T-cell (primary cell): ENCODE measurements at regions not wholly inside any gene's neighbourhood (a gene's known extent, or its start where the extent isn't known, plus 50 kb on each side); places are given as distances from the start of the nearest gene placed in this dataset.

Experiments used
- ATAC-seq, 4 experiments: fragments of 200-7000 bp in 3 of 4; fragments of 150-1000 bp in 1 of 4; cut with Tn5 transposase; replicated peaks in 1 of 4; 1 replicate in 3 of 4; 2 replicates in 1 of 4; pipeline ENCODE4 v1.10.0; 2021; ENCODE audit warnings: moderate library complexity in 3 of 4, mild to moderate bottlenecking in 2 of 4, moderate number of reproducible peaks in 1 of 4
- CTCF ChIA-PET, 2 donors: fragments of 300-600 bp; sonication (Branson Sonifier 250); formaldehyde crosslinking; loops; one replicate each; lab custom pipeline; 2022; ENCODE audit warnings: antibody characterized with exemption in 2 of 2; lab: Charles Lee
- POLR2A ChIA-PET, 2 donors: fragments of 300-600 bp; sonication (Branson Sonifier 250); formaldehyde crosslinking; loops; one replicate each; lab custom pipeline; 2022; ENCODE audit warnings: antibody characterized with exemption in 2 of 2; lab: Charles Lee
- DNase-seq, 35 experiments: peaks; one replicate each; pipeline versions ENCODE4 v3.0.0 to v3.0.0-alpha.2; 2013 to 2023
- H3K27ac ChIP-seq: one replicate; pipeline ENCODE4 v1.5.1; 2013; ENCODE audit warnings: low read length
- H3K27me3 ChIP-seq, 2 experiments: replicated peaks in 1 of 2; 1 replicate in 1 of 2; 2 replicates in 1 of 2; pipeline versions ENCODE4 v1.6.1 to v1.7.0; 2013; ENCODE audit warnings: low read length in 1 of 2, mixed read lengths in 1 of 2; ENCODE audit not compliant: control insufficient read depth in 2 of 2, insufficient read depth in 2 of 2; ENCODE audit errors: extremely low read depth in 1 of 2
- H3K36me3 ChIP-seq, 2 donors: 1 replicate in 1 of 2; 2 replicates in 1 of 2; pipeline versions ENCODE4 v1.6.1 to v1.7.0; 2013; ENCODE audit warnings: low read length in 1 of 2; ENCODE audit not compliant: control insufficient read depth in 2 of 2, insufficient read depth in 1 of 2; ENCODE audit errors: extremely low read depth in 1 of 2
- H3K4me1 ChIP-seq, 2 experiments: 1 replicate in 1 of 2; 2 replicates in 1 of 2; pipeline versions ENCODE4 v1.6.1 to v1.7.0; 2013; ENCODE audit warnings: low read length in 2 of 2, mixed read lengths in 1 of 2; ENCODE audit not compliant: insufficient read depth in 2 of 2, control insufficient read depth in 1 of 2; ENCODE audit errors: extremely low read depth in 1 of 2
- H3K4me3 ChIP-seq, 2 donors: 1 replicate in 1 of 2; 2 replicates in 1 of 2; pipeline versions ENCODE4 v1.5.1 to v1.7.0; 2013; ENCODE audit warnings: mild to moderate bottlenecking in 2 of 2, low read length in 1 of 2, moderate library complexity in 1 of 2; ENCODE audit not compliant: control insufficient read depth in 1 of 2; ENCODE audit errors: extremely low read depth in 1 of 2
- H3K9me3 ChIP-seq: 2 replicates; pipeline ENCODE4 v1.7.0; 2013
- H3K27ac Mint-ChIP-seq, 2 donors: one replicate each; pipeline ENCODE4 v1.8.0; 2020 to 2021; ENCODE audit warnings: mild to moderate bottlenecking in 2 of 2, mixed read lengths in 2 of 2
- H3K27me3 Mint-ChIP-seq, 2 donors: one replicate each; pipeline ENCODE4 v1.8.0; 2021 to 2022; ENCODE audit warnings: mixed read lengths in 2 of 2
- H3K36me3 Mint-ChIP-seq: one replicate; pipeline ENCODE4 v1.8.0; 2021; ENCODE audit warnings: mixed read lengths
- H3K4me1 Mint-ChIP-seq, 3 donors: one replicate each; pipeline ENCODE4 v1.8.0; 2020 to 2022; ENCODE audit warnings: mixed read lengths in 3 of 3, mild to moderate bottlenecking in 1 of 3
- H3K4me3 Mint-ChIP-seq, 3 donors: one replicate each; pipeline ENCODE4 v1.8.0; 2020 to 2022; ENCODE audit warnings: mild to moderate bottlenecking in 3 of 3, mixed read lengths in 3 of 3, moderate library complexity in 3 of 3
- H3K9me3 Mint-ChIP-seq, 3 donors: one replicate each; pipeline ENCODE4 v1.8.0; 2020 to 2022; ENCODE audit warnings: mixed read lengths in 3 of 3
- WGBS: methylation state at CpG from one replicate; pipeline ENCODE4 v1.1.5; 2013; ENCODE audit warnings: missing lambda C conversion rate; ENCODE audit not compliant: insufficient coverage; 5-methylcytosine and 5-hydroxymethylcytosine counted together

DNA sequence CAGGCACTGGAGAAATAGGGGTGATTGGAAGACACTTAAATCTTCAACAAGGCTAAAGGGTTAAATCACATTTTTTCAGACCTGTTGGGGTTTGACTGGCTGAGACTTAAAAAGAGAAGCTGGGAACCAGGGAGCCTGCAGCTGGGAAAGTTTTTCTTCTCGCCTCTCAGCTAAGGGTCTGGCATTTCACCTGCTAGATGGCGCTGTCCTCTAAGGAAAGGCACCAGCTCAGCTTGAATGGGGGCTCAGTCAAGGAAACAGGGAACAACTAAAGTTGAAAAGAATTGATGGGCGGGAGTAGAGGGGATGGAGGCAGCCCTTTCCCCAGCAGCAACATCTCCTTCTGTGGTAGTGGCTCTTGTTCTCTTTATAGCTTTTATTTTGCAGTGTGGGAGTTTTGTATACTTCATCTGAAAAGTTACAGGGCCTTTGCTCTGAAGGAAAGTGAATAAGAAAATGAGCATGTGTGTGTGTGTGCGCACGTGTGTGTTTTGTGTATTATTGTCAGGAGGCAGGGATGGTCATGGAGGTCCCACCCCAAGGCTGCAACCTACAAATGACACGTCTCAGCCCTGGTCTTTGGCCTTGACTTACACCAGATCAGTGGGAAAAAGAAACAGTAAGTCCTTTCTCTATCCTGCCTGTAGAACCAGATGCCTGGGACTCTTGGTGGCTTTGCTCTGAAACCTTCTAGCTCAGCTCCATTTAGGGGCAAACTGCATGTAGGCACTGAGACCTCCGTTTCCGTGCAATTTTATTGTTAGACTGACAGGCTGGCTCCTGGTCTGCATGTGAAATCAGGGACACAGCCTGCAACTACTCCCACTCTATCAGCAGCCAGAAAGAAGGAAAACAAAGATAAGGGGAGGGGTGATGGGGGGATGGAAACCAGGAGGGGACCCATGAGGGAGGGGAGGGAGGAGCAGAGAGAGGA, 316.2 kb upstream of the CLINT1 start:
- WGBS: 44% methylated on average over 2 of the region's 8 CpGs
- CTCF ChIA-PET: interaction anchor here (0.6 to 2.8 kb wide), 17 partner anchors 60 to 1166 kb away, joined by 3 to 22 read pairs (median 4); no protein-coding TSS in a partner anchor
- H3K27ac Mint-ChIP-seq: no peak overlapping the region
- Histone ChIP-seq H3K9me3 (no peaks in the 10 kb centered on the region), H3K27ac (no peak overlapping the region), H3K4me3 (no peak overlapping the region), H3K4me1 (no peaks in the 10 kb centered on the region), H3K36me3 (no peaks in the 10 kb centered on the region), H3K27me3 (no peaks in the 10 kb centered on the region)
- peaks cover 0 to 8% of the 10 kb centered on the region in 2 donors for H3K27me3 Mint-ChIP-seq
- H3K36me3 Mint-ChIP-seq: no peaks in the 10 kb centered on the region
- DNase-seq (peak in 30 of 35 experiments; percentile 2 to 67 (median 33)), ATAC-seq (peak; percentile 40 to 70 (median 50))
- H3K4me1 Mint-ChIP-seq: no peaks in the 10 kb centered on the region
- POLR2A ChIA-PET: interaction anchor here in 1 of 2 donors (0.6 kb wide), 1 partner anchor 566 kb away, joined by 4 read pairs; no protein-coding TSS in a partner anchor
- no peak overlapping the region for H3K4me3 Mint-ChIP-seq
- no peaks in the 10 kb centered on the region for H3K9me3 Mint-ChIP-seq

DNA sequence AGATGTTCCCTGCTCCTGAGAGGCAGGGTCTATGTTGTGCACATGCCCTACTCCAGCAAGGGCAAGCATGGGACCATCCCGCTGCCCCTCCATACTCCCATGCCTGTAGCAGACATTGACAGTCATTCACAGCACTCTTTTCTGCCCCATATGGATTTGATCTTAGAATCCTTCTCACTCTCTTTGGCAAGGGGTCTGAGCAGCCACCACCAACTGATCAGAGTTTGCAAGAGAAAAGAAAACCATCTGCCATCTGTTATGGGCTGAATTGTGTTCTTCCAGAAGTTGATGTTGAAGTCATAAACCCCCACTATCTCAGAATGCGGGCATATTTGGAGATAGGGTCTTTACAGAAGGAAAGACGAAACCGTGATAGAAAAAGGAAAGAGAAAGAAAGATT, 315.1 kb upstream of the CLINT1 start:
- DNase-seq: no peak
- H3K4me3 Mint-ChIP-seq: no peak overlapping the region
- Histone ChIP-seq H3K27ac (no peak overlapping the region), H3K9me3 (no peaks in the 10 kb centered on the region), H3K27me3 (no peaks in the 10 kb centered on the region), H3K36me3 (no peaks in the 10 kb centered on the region), H3K4me1 (no peaks in the 10 kb centered on the region), H3K4me3 (no peak overlapping the region)
- WGBS: 100% methylated on average over 1 of the region's 4 CpGs
- POLR2A ChIA-PET: interaction anchor here in 1 of 2 donors (0.6 kb wide), 1 partner anchor 92 kb away, joined by 5 read pairs; no protein-coding TSS in a partner anchor
- H3K36me3 Mint-ChIP-seq: no peaks in the 10 kb centered on the region
- ATAC-seq: no peak
- no peak overlapping the region for H3K27ac Mint-ChIP-seq
- H3K27me3 Mint-ChIP-seq: peaks cover 0 to 8% of the 10 kb centered on the region in 2 donors
- CTCF ChIA-PET: interaction anchor here (0.7 to 2.8 kb wide), 6 partner anchors 99 to 1159 kb away, joined by 4 to 22 read pairs (median 12); no protein-coding TSS in a partner anchor
- no peaks in the 10 kb centered on the region for H3K9me3 Mint-ChIP-seq
- H3K4me1 Mint-ChIP-seq: no peaks in the 10 kb centered on the region

DNA sequence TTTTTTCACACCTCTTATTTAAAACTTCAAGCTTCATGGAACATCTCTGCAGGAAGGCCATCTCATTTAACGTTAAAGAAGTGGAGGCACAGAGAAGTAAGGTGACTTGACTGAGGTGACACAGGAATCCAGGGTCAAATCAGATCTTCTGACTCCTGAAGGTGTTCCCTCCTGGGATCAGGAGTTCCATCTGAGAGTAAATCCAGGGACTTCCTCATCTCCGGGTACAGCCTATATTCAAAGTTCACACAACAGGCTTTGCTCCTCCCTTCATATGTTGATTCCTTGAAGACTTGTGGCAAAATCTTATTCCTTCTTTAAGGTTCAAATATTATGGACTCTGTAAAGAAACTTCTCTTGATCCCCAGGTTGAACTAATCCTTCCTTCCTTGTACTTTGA, 313.1 kb upstream of the CLINT1 start:
- no peak for DNase-seq
- Histone ChIP-seq H3K9me3 (no peaks in the 10 kb centered on the region), H3K27ac (no peak overlapping the region), H3K4me3 (no peak overlapping the region), H3K27me3 (no peaks in the 10 kb centered on the region), H3K4me1 (no peaks in the 10 kb centered on the region), H3K36me3 (no peaks in the 10 kb centered on the region)
- no peaks in the 10 kb centered on the region for H3K36me3 Mint-ChIP-seq
- 71% methylated on average over 1 of the region's 2 CpGs for WGBS
- H3K4me1 Mint-ChIP-seq: no peaks in the 10 kb centered on the region
- H3K4me3 Mint-ChIP-seq: no peak overlapping the region
- no peaks in the 10 kb centered on the region for H3K9me3 Mint-ChIP-seq
- H3K27me3 Mint-ChIP-seq: peaks cover 0 to 8% of the 10 kb centered on the region in 2 donors
- ChIA-PET CTCF (interaction anchor here (1.1 to 1.6 kb wide), 3 partner anchors 68 to 961 kb away, joined by 3 to 4 read pairs (median 3); no protein-coding TSS in a partner anchor), POLR2A (no interaction called here)
- no peak for ATAC-seq
- no peak overlapping the region for H3K27ac Mint-ChIP-seq

DNA sequence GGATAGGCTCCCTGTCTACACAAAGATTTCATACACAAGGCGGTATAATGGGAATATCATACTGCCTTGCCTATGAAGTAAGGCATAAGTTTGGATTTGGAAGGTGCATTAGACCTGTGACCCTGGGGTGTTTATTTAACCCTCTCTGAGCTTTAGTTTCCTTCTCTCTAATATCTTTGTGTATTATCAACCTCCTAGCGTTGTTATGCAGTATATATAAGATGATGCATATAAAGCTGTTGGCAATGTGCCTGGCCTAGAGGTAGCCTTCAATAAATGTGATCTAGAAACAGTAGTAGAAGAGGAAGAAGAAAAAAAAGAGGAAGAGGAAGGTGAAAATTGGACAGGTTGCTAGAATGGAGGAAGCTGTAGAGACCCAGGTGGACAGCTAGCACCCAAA, 311.6 kb upstream of the CLINT1 start:
- no peak overlapping the region for H3K27ac ChIP-seq
- Mint-ChIP-seq H3K9me3 (no peaks in the 10 kb centered on the region), H3K36me3 (no peaks in the 10 kb centered on the region), H3K4me1 (no peaks in the 10 kb centered on the region), H3K4me3 (no peak overlapping the region), H3K27ac (no peak overlapping the region), H3K27me3 (peaks cover 0 to 14% of the 10 kb centered on the region in 2 donors)
- H3K9me3 ChIP-seq: no peaks in the 10 kb centered on the region
- WGBS: no CpG with 5 or more reads among the region's 2 CpGs
- no peak overlapping the region for H3K4me3 ChIP-seq
- H3K27me3 ChIP-seq: peaks cover 0 to 4% of the 10 kb centered on the region in 2 experiments
- CTCF ChIA-PET: no interaction called here
- ATAC-seq (no peak), DNase-seq (no peak)
- H3K4me1 ChIP-seq: no peaks in the 10 kb centered on the region
- POLR2A ChIA-PET: no interaction called here
- H3K36me3 ChIP-seq: no peaks in the 10 kb centered on the region

DNA sequence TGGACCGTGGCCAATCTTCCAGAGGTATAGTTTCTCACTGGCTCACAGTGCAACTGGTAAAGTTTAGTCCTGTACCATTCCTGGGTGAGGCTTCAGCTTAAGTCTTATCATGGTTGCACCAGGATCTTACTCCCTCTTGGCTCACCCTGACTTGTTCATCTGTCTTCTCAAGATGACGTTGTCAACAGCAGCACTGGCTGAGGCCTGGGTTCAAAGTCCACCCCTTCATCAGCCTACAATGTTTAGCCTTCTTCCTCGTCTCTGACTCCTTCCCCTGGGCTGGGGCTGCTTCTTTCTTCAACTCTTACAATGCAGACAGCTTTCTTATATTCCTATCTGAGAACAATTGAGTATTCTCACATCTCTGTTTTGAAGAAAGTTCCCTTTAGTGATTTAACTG, 311.1 kb upstream of the CLINT1 start:
- no peak overlapping the region for H3K4me3 ChIP-seq
- no peaks in the 10 kb centered on the region for H3K9me3 ChIP-seq
- Mint-ChIP-seq H3K4me1 (no peaks in the 10 kb centered on the region), H3K4me3 (no peak overlapping the region), H3K9me3 (no peaks in the 10 kb centered on the region), H3K27me3 (peaks cover 4 to 16% of the 10 kb centered on the region in 2 donors), H3K36me3 (no peaks in the 10 kb centered on the region), H3K27ac (no peak overlapping the region)
- DNase-seq (no peak), ATAC-seq (no peak)
- no peaks in the 10 kb centered on the region for H3K4me1 ChIP-seq
- ChIA-PET CTCF (interaction anchor here in 1 of 2 donors (0.6 kb wide), 1 partner anchor 523 kb away, joined by 3 read pairs; no protein-coding TSS in a partner anchor), POLR2A (no interaction called here)
- peaks cover 0 to 4% of the 10 kb centered on the region in 2 experiments for H3K27me3 ChIP-seq
- no peaks in the 10 kb centered on the region for H3K36me3 ChIP-seq
- WGBS: 53% methylated on average over 3 of the region's 3 CpGs
- no peak overlapping the region for H3K27ac ChIP-seq

DNA sequence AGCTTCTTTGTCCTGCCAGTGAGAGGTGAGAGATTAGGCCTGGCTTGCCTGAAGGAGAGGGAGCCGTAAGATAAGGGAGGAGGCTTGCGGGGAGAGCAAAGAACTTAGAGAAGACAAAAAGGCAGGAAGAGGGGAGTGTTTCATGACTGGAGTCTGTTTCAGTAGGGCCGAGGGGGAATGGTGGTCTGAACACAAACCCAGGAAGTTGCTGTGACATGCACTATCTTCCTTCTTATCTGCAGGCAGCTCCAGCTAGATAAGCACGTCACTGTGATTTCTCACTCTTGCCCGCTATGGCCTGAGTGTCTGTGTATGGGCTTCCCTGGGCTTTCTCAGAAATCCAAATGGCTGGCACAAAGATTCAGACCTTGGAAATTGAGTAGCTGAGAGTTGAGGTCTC, 307.5 kb upstream of the CLINT1 start:
- Mint-ChIP-seq H3K36me3 (no peaks in the 10 kb centered on the region), H3K27me3 (peaks cover 9 to 11% of the 10 kb centered on the region in 2 donors), H3K4me1 (no peaks in the 10 kb centered on the region), H3K9me3 (no peaks in the 10 kb centered on the region), H3K27ac (no peak overlapping the region), H3K4me3 (no peak overlapping the region)
- no peak overlapping the region for H3K27ac ChIP-seq
- no peaks in the 10 kb centered on the region for H3K9me3 ChIP-seq
- H3K4me1 ChIP-seq: no peaks in the 10 kb centered on the region
- WGBS: 8% methylated on average over 2 of the region's 5 CpGs
- ATAC-seq (no peak), DNase-seq (no peak)
- ChIA-PET CTCF (interaction anchor here in 1 of 2 donors (0.5 kb wide), 1 partner anchor 31 kb away, joined by 3 read pairs; no protein-coding TSS in a partner anchor), POLR2A (no interaction called here)
- H3K36me3 ChIP-seq: no peaks in the 10 kb centered on the region
- peaks cover 0 to 4% of the 10 kb centered on the region in 2 experiments for H3K27me3 ChIP-seq
- no peak overlapping the region for H3K4me3 ChIP-seq
